ENCODE measurements at regions not wholly inside any gene's neighbourhood (a gene's known extent, or its start where the extent isn't known, plus 50 kb on each side); places are given as distances from the start of the nearest gene placed in this dataset.

DNA sequence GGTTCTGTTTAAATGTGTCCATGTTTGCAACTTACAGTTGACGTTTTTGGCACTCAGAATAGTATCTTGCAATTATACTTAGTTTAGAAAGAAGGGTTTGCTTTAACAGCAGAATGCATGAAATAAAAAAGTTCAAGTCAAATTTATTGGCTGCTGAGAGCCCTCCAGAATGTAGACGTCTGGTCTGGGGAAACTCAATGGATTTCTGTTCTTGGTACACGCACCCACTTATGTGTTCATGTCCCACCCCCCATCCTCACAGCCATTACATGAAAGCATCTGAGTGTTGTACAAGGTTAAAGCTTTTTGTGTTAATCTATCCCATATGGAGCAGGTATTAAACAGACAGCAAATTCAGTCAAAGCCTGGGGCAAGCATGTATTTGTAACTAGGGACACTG lies 219.5 kb downstream of the SOX11 start:
- Mint-ChIP-seq H3K27me3 (no peaks in the 10 kb centered on the region), H3K4me1 (no peaks in the 10 kb centered on the region), H3K9me3 (ENCODE audit: insufficient read depth) (no peaks in the 10 kb centered on the region), H3K4me3 (no peak overlapping the region), H3K27ac (no peak overlapping the region)
- no peak overlapping the region for H2AFZ ChIP-seq (ENCODE audit: insufficient read depth, low read depth, low read length, poor library complexity, severe bottlenecking)
- no peaks in the 10 kb centered on the region for H3K27me3 ChIP-seq (replicated peaks in 1 of 4; ENCODE audit: control extremely low read depth in 1 of 4, control insufficient read depth in 3 of 4, insufficient read depth in 4 of 4, low read length in 3 of 4)
- ATAC-seq (ENCODE audit: low read depth) = no peak
- peaks cover 0 to 3% (median 0%) of the 10 kb centered on the region in 3 donors for H3K9me3 ChIP-seq (ENCODE audit: control extremely low read depth in 1 of 3, control insufficient read depth in 2 of 3, insufficient read depth in 1 of 3, low read length in 2 of 3)
- H3K9ac ChIP-seq (ENCODE audit: low read length) = no peak overlapping the region
- TF ChIP-seq EZH2 (IDR thresholded peaks at IDR 0.05; ENCODE audit: borderline replicate concordance, insufficient read depth, low read depth, low read length, poor library complexity, severe bottlenecking) = no peak
- TF ChIP-seq, protein P1, sequence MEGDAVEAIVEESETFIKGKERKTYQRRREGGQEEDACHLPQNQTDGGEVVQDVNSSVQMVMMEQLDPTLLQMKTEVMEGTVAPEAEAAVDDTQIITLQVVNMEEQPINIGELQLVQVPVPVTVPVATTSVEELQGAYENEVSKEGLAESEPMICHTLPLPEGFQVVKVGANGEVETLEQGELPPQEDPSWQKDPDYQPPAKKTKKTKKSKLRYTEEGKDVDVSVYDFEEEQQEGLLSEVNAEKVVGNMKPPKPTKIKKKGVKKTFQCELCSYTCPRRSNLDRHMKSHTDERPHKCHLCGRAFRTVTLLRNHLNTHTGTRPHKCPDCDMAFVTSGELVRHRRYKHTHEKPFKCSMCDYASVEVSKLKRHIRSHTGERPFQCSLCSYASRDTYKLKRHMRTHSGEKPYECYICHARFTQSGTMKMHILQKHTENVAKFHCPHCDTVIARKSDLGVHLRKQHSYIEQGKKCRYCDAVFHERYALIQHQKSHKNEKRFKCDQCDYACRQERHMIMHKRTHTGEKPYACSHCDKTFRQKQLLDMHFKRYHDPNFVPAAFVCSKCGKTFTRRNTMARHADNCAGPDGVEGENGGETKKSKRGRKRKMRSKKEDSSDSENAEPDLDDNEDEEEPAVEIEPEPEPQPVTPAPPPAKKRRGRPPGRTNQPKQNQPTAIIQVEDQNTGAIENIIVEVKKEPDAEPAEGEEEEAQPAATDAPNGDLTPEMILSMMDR (IDR thresholded peaks at IDR 0.05) = no peak
- ChIA-PET CTCF (no interaction called here), POLR2A (no interaction called here)
- 100% methylated on average over 1 of the region's 3 CpGs for WGBS (ENCODE audit: insufficient coverage)
- no peaks in the 10 kb centered on the region for H3K79me2 ChIP-seq (ENCODE audit: control insufficient read depth, insufficient read depth, low read length)
- no peaks in the 10 kb centered on the region for H3K4me1 ChIP-seq (ENCODE audit: control insufficient read depth in 2 of 2, insufficient read depth in 2 of 2, low read length in 2 of 2)
- no peaks in the 10 kb centered on the region for H4K20me1 ChIP-seq (ENCODE audit: control insufficient read depth, insufficient read depth, low read length, poor library complexity, severe bottlenecking)
- intact Hi-C loops (cut with micrococcal nuclease) = no loop called here
- H3K27ac ChIP-seq (ENCODE audit: low read length in 2 of 2) = no peak overlapping the region
- DNase-seq = no peak
- no peak overlapping the region for H3K4me2 ChIP-seq (replicated peaks; ENCODE audit: low read depth, low read length, poor library complexity, severe bottlenecking)
- H3K4me3 ChIP-seq (ENCODE audit: control extremely low read depth in 1 of 5, extremely low read depth in 1 of 5, insufficient read depth in 1 of 5, low read depth in 2 of 5, low read length in 4 of 5) = no peak overlapping the region
- H3K36me3 ChIP-seq (replicated peaks in 1 of 2; ENCODE audit: control extremely low read depth in 1 of 2, control insufficient read depth in 1 of 2, extremely low read depth in 1 of 2, insufficient read depth in 2 of 2, low read length in 1 of 2) = no peaks in the 10 kb centered on the region

- H3K9ac ChIP-seq (ENCODE audit: low read length) = no peak overlapping the region
- Mint-ChIP-seq H3K4me1 (no peaks in the 10 kb centered on the region), H3K27me3 (no peaks in the 10 kb centered on the region), H3K9me3 (ENCODE audit: insufficient read depth) (no peaks in the 10 kb centered on the region), H3K27ac (no peak overlapping the region), H3K4me3 (no peak overlapping the region)
- no peaks in the 10 kb centered on the region for H3K9me3 ChIP-seq (ENCODE audit: control extremely low read depth in 1 of 3, control insufficient read depth in 2 of 3, insufficient read depth in 1 of 3, low read length in 2 of 3)
- no peak overlapping the region for H3K27ac ChIP-seq (ENCODE audit: low read length in 2 of 2)
- POLR2A ChIA-PET = no interaction called here
- no peaks in the 10 kb centered on the region for H3K27me3 ChIP-seq (replicated peaks in 1 of 4; ENCODE audit: control extremely low read depth in 1 of 4, control insufficient read depth in 3 of 4, insufficient read depth in 4 of 4, low read length in 3 of 4)
- no peak overlapping the region for H2AFZ ChIP-seq (ENCODE audit: insufficient read depth, low read depth, low read length, poor library complexity, severe bottlenecking)
- intact Hi-C loops (cut with micrococcal nuclease) = no loop called here
- CTCF ChIA-PET = no interaction called here
- ATAC-seq (ENCODE audit: low read depth) = no peak
- TF ChIP-seq, protein P1 (IDR thresholded peaks at IDR 0.05) = no peak
- no peak for TF ChIP-seq EZH2 (IDR thresholded peaks at IDR 0.05; ENCODE audit: borderline replicate concordance, insufficient read depth, low read depth, low read length, poor library complexity, severe bottlenecking)
- no peaks in the 10 kb centered on the region for H3K36me3 ChIP-seq (replicated peaks in 1 of 2; ENCODE audit: control extremely low read depth in 1 of 2, control insufficient read depth in 1 of 2, extremely low read depth in 1 of 2, insufficient read depth in 2 of 2, low read length in 1 of 2)
- no peaks in the 10 kb centered on the region for H3K4me1 ChIP-seq (ENCODE audit: control insufficient read depth in 2 of 2, insufficient read depth in 2 of 2, low read length in 2 of 2)
- no peak overlapping the region for H3K4me3 ChIP-seq (ENCODE audit: control extremely low read depth in 1 of 5, extremely low read depth in 1 of 5, insufficient read depth in 1 of 5, low read depth in 2 of 5, low read length in 4 of 5)
- no peaks in the 10 kb centered on the region for H3K79me2 ChIP-seq (ENCODE audit: control insufficient read depth, insufficient read depth, low read length)
- H3K4me2 ChIP-seq (replicated peaks; ENCODE audit: low read depth, low read length, poor library complexity, severe bottlenecking) = no peak overlapping the region
- WGBS (ENCODE audit: insufficient coverage) = 93% methylated on average over 7 of the region's 9 CpGs
- DNase-seq = no peak
- H4K20me1 ChIP-seq (ENCODE audit: control insufficient read depth, insufficient read depth, low read length, poor library complexity, severe bottlenecking) = no peaks in the 10 kb centered on the region
These were observed 221.7 kb downstream of the SOX11 start for GRCh38 chr2:5913711-5914395.

All from B cell (primary cell).